ENCODE measurements at regions not wholly inside any gene's neighbourhood (a gene's known extent, or its start where the extent isn't known, plus 50 kb on each side); places are given as distances from the start of the nearest gene placed in this dataset.

- H3K4me2 ChIP-seq = no peak overlapping the region
- no peaks in the 10 kb centered on the region for H3K4me1 ChIP-seq
- H3K4me3 ChIP-seq = no peak overlapping the region
- 1% methylated on average over 2 of the region's 2 CpGs for WGBS (ENCODE audit: missing lambda C conversion rate)
- DNase-seq (ENCODE audit: low read depth in 1 of 2, low spot score in 1 of 2) (no peak), FAIRE-seq (no peak), ATAC-seq (no peak)
- H3K9me3 ChIP-seq = no peaks in the 10 kb centered on the region
- ChIA-PET CTCF (interaction anchor here (0.7 to 1.2 kb wide), 3 partner anchors 9 to 451 kb away, joined by 3 to 4 read pairs (median 4); no protein-coding TSS in a partner anchor), POLR2A (no interaction called here)
- TF ChIP-seq RAD21 (conservative IDR thresholded peaks at IDR 0.05 in 1 of 2, IDR thresholded peaks at IDR 0.05 in 1 of 2) (no peak), CBX2 (IDR thresholded peaks at IDR 0.05; ENCODE audit: borderline replicate concordance, low read depth) (no peak), ZNF302 (CRISPR knock-in tag; IDR thresholded peaks at IDR 0.05) (no peak), REST (IDR thresholded peaks at IDR 0.05) (no peak), ZSCAN20 (CRISPR knock-in tag; IDR thresholded peaks at IDR 0.05) (no peak), JUN (IDR thresholded peaks at IDR 0.05) (no peak), FOSB (CRISPR knock-in tag; IDR thresholded peaks at IDR 0.05) (no peak), TP53 (CRISPR knock-in tag; IDR thresholded peaks at IDR 0.05) (no peak), ESRRA (IDR thresholded peaks at IDR 0.05; ENCODE audit: borderline replicate concordance, low read length) (no peak)
- no peak overlapping the region for H3K27ac ChIP-seq
Observed at GRCh38 chr9:117480729-117481128, 65.9 kb upstream of the ASTN2 start.

GRCh38 chr9:117480253-117480652 is 65.4 kb upstream of the ASTN2 start:
- ATAC-seq (no peak), DNase-seq (ENCODE audit: low read depth in 1 of 2, low spot score in 1 of 2) (no peak), FAIRE-seq (no peak)
- TF ChIP-seq EHMT2 (IDR thresholded peaks at IDR 0.05; ENCODE audit: low read depth) (no peak), ZSCAN20 (CRISPR knock-in tag; IDR thresholded peaks at IDR 0.05) (no peak), ZFP36 (IDR thresholded peaks at IDR 0.05; ENCODE audit: borderline replicate concordance, partially characterized antibody) (no peak), MAX (IDR thresholded peaks at IDR 0.05) (no peak)
- no peak overlapping the region for H3K4me2 ChIP-seq
- no peak overlapping the region for H3K27ac ChIP-seq
- no peaks in the 10 kb centered on the region for H3K4me1 ChIP-seq
- POLR2A ChIA-PET = no interaction called here
- CTCF ChIA-PET = interaction anchor here (0.7 to 1.2 kb wide), 3 partner anchors 9 to 451 kb away, joined by 3 to 4 read pairs (median 4); no protein-coding TSS in a partner anchor
- no peak overlapping the region for H3K4me3 ChIP-seq
- WGBS (ENCODE audit: missing lambda C conversion rate) = 0% methylated on average over 2 of the region's 2 CpGs
- H3K9me3 ChIP-seq = no peaks in the 10 kb centered on the region

GRCh38 chr9:117473293-117473692 is 58.4 kb upstream of the ASTN2 start:
- Histone ChIP-seq H3K4me1 (no peaks in the 10 kb centered on the region), H3K4me3 (no peak overlapping the region), H3K27ac (no peak overlapping the region), H3K9me3 (no peaks in the 10 kb centered on the region), H3K4me2 (no peak overlapping the region)
- FAIRE-seq = no peak
- WGBS (ENCODE audit: missing lambda C conversion rate) = 0% methylated on average over 1 of the region's 1 CpG
- CTCF ChIA-PET = no interaction called here
- no peak for ATAC-seq
- POLR2A ChIA-PET = no interaction called here
- TF ChIP-seq MAX (IDR thresholded peaks at IDR 0.05) (no peak), HOXA7 (CRISPR knock-in tag; IDR thresholded peaks at IDR 0.05) (no peak), ATOH8 (CRISPR knock-in tag; IDR thresholded peaks at IDR 0.05; ENCODE audit: low read depth) (no peak), KDM5A (IDR thresholded peaks at IDR 0.05) (no peak), NR3C1 (IDR thresholded peaks at IDR 0.05) (no peak), FOSL2 (IDR thresholded peaks at IDR 0.05) (no peak), FOSL2 (CRISPR knock-in tag; IDR thresholded peaks at IDR 0.05) (no peak), POLR2AphosphoS2 (conservative IDR thresholded peaks at IDR 0.05; ENCODE audit: low read length) (no peak), HDAC2 (IDR thresholded peaks at IDR 0.05) (no peak), GATA3 (IDR thresholded peaks at IDR 0.05; ENCODE audit: borderline replicate concordance) (no peak), POLR2A (IDR thresholded peaks at IDR 0.05; ENCODE audit: low read length) (no peak), HEYL (CRISPR knock-in tag; IDR thresholded peaks at IDR 0.05) (no peak), NFE2L2 (conservative IDR thresholded peaks at IDR 0.05; ENCODE audit: low read length) (no peak), FOSB (CRISPR knock-in tag; IDR thresholded peaks at IDR 0.05) (no peak), HOXB5 (CRISPR knock-in tag; IDR thresholded peaks at IDR 0.05) (no peak), RARB (CRISPR knock-in tag; IDR thresholded peaks at IDR 0.05) (no peak), CHD2 (IDR thresholded peaks at IDR 0.05; ENCODE audit: low read length, partially characterized antibody) (no peak), SMC3 (IDR thresholded peaks at IDR 0.05) (no peak)
- no peak for DNase-seq (ENCODE audit: low read depth in 1 of 2, low spot score in 1 of 2)
